Erythroblast (primary cell): ENCODE measurements at regions not wholly inside any gene's neighbourhood (a gene's known extent, or its start where the extent isn't known, plus 50 kb on each side); places are given as distances from the start of the nearest gene placed in this dataset.

Experiments used
- GATA1 ChIP-seq: IDR thresholded peaks from 2 replicates; pipeline ENCODE4 v1.6.1; 2011; ENCODE audit warnings: low read depth, mild to moderate bottlenecking, control low read depth, low read length, moderate library complexity
- POLR2A ChIP-seq: IDR thresholded peaks from 2 replicates; pipeline ENCODE4 v1.6.1; 2011; ENCODE audit warnings: mild to moderate bottlenecking, low read length

DNA sequence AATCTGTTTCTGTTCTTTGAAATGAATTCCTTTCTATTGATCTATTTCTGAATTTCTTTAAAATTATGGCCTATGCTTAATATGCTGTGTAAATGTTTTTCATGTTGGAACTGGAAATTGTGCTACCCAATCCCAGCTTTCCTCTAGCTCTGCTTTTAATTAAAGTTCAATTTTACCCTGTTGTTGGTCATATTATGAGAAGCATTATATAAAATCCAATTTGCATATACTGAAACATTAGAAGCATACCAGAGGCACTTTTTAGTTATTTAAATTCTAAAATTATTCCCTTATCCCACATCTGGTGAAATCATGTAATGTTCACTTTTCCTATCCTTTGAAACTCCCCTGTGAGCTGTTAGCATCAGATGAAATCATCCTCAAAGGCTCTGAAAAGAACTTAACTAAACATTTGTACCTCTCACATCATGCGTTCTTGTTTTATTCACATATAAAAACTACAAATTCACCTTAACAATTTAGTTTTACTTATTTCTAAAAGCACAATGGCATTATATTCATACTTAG, 160.6 kb upstream of the COL21A1 start:
- TF ChIP-seq POLR2A, result no peak
- no peak for TF ChIP-seq GATA1
